MCF 10A (cell line): ENCODE measurements at regions not wholly inside any gene's neighbourhood (a gene's known extent, or its start where the extent isn't known, plus 50 kb on each side); places are given as distances from the start of the nearest gene placed in this dataset.

Experiments
- BruUV-seq: library from RNA; stranded (reverse); fragments of 400-500 nt; replicated peaks from 2 replicates; lab custom pipeline; 2021; lab: Mats Ljungman, UMichigan
- CTCF ChIA-PET: fragments of 300-600 bp; sonication (Branson Sonifier 250); formaldehyde crosslinking; extraction: SDS; loops from one replicate; lab custom pipeline; 2021; ENCODE audit warnings: antibody characterized with exemption, inconsistent platforms; lab: Yijun Ruan, JAX
- POLR2A ChIA-PET: fragments of 300-600, 350-650 bp; sonication (Branson Sonifier 250); formaldehyde crosslinking; extraction: SDS; loops from one replicate; lab custom pipeline; 2020; ENCODE audit warnings: antibody characterized with exemption, inconsistent platforms; lab: Yijun Ruan, JAX
- DNase-seq: peaks from one replicate; pipeline ENCODE4 v3.0.0-alpha.2; 2018; ENCODE audit not compliant: unreplicated experiment
- H3K27ac Mint-ChIP-seq: one replicate; pipeline ENCODE4 v1.8.0; 2022; ENCODE audit warnings: mild to moderate bottlenecking, low read depth, mixed read lengths; ENCODE audit not compliant: unreplicated experiment
- H3K27me3 Mint-ChIP-seq: one replicate; pipeline ENCODE4 v1.8.0; 2022; ENCODE audit warnings: mixed read lengths; ENCODE audit not compliant: insufficient read depth, unreplicated experiment
- H3K36me3 Mint-ChIP-seq: one replicate; pipeline ENCODE4 v1.8.0; 2022; ENCODE audit warnings: mild to moderate bottlenecking, moderate library complexity, mixed read lengths; ENCODE audit not compliant: insufficient read depth, unreplicated experiment
- H3K4me1 Mint-ChIP-seq: one replicate; pipeline ENCODE4 v1.8.0; 2022; ENCODE audit warnings: mixed read lengths; ENCODE audit not compliant: insufficient read depth, unreplicated experiment
- H3K4me3 Mint-ChIP-seq: one replicate; pipeline ENCODE4 v1.8.0; 2022; ENCODE audit warnings: mild to moderate bottlenecking, moderate library complexity, mixed read lengths; ENCODE audit not compliant: unreplicated experiment
- H3K9me3 Mint-ChIP-seq: one replicate; pipeline ENCODE4 v1.8.0; 2022; ENCODE audit warnings: mixed read lengths; ENCODE audit not compliant: unreplicated experiment
- intact Hi-C: fragments of 100-400 bp; cut with micrococcal nuclease; formaldehyde crosslinking; loops from 2 replicates; pipeline ENCODE4 v1.14.1; 2022
- TF ChIP-seq, protein P1 (sequence below): fragments of 200-600 bp; IDR thresholded peaks from one replicate; pipeline ENCODE4 v1.8.0; 2022; ENCODE audit warnings: antibody characterized with exemption, mild to moderate bottlenecking; ENCODE audit not compliant: unreplicated experiment

DNA sequence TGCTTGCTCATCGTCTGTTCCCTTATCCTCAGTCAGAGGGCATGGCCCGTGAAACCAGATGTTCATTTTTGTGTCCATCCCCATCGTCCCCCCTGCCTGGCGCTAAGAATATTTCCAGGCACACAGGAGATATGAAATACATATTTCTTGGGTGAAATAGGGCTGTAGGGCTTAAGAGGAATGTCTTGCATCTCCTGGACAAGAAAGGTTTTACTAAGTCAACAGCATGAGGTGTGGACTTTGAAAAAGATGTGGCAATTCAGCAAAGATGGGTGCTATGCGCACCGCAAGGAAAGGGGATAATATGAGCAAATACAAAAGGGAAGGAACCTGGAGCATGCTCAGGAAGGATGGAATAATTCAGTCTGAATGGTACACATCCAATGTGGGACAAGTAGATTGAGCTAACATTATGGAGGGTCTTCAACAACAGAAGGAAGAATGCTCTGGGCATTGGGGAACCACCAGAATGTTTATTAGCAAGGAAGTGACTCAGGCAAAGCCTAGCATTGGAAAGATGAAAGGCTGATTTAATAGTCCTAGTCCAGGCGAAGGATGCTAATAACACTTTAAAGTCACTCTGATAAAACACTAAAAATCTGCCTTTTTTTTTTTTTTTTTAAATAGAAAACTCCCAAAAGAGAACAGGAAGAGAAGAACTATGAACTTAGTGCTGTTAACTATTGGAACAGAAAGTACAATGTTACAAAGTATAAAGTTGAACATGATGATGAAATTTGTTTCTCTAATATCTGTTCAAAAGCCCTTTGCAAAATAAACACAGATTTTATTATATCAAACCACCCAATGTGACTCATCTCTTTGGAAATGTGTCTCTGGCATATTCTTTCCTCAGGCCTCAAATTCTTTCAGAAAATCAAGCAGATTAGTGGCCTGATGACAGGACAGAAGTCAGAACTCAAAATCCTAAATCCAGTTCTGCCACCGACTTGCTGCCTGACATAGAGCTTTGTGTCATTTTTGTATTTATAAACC, 449.5 kb downstream of the BCAT1 start:
- peak; percentile 64 for DNase-seq
- Mint-ChIP-seq H3K4me3 (peak overlapping the region; percentile 25), H3K36me3 (peaks cover 7% of the 10 kb centered on the region), H3K27me3 (no peaks in the 10 kb centered on the region), H3K4me1 (peaks cover 48% of the 10 kb centered on the region), H3K27ac (peak overlapping the region; percentile 60), H3K9me3 (no peaks in the 10 kb centered on the region)
- ChIA-PET POLR2A (interaction anchor here (0.6 to 1.5 kb wide), 3 partner anchors 17 to 29 kb away, joined by 3 to 4 read pairs (median 3); no protein-coding TSS in a partner anchor), CTCF (interaction anchor here (0.6 kb wide), 1 partner anchor 103 kb away, joined by 4 read pairs; no protein-coding TSS in a partner anchor)
- TF ChIP-seq, protein P1, sequence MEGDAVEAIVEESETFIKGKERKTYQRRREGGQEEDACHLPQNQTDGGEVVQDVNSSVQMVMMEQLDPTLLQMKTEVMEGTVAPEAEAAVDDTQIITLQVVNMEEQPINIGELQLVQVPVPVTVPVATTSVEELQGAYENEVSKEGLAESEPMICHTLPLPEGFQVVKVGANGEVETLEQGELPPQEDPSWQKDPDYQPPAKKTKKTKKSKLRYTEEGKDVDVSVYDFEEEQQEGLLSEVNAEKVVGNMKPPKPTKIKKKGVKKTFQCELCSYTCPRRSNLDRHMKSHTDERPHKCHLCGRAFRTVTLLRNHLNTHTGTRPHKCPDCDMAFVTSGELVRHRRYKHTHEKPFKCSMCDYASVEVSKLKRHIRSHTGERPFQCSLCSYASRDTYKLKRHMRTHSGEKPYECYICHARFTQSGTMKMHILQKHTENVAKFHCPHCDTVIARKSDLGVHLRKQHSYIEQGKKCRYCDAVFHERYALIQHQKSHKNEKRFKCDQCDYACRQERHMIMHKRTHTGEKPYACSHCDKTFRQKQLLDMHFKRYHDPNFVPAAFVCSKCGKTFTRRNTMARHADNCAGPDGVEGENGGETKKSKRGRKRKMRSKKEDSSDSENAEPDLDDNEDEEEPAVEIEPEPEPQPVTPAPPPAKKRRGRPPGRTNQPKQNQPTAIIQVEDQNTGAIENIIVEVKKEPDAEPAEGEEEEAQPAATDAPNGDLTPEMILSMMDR = no peak
- BruUV-seq = no TSS peak
- intact Hi-C loops = no loop called here

DNA sequence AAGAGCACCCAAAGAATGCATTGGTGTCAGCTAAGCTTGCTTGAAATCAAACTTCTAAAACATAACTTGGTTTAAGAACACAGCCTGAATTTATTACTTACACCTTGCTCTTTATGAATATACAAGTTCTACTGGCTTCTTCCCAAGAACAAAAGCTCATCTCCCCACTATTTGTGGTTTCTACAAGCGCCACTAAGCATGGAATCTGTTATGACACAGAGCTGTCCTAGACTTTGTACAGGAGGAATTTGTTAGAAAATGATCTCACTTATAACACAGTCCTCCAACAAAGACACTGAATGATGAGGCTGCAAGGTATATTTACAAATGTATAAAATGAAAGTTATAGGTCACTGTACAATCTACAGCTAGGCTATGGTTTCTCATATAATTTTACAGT, 452.1 kb downstream of the BCAT1 start:
- TF ChIP-seq, protein P1 = no peak
- intact Hi-C loops = no loop called here
- H3K4me3 Mint-ChIP-seq = peak overlapping the region; percentile 43
- peaks cover 7% of the 10 kb centered on the region for H3K36me3 Mint-ChIP-seq
- H3K4me1 Mint-ChIP-seq = peaks cover 48% of the 10 kb centered on the region
- DNase-seq = peak; percentile 43
- no peaks in the 10 kb centered on the region for H3K9me3 Mint-ChIP-seq
- H3K27me3 Mint-ChIP-seq = no peaks in the 10 kb centered on the region
- H3K27ac Mint-ChIP-seq = peak overlapping the region; percentile 65
- BruUV-seq = no TSS peak
- CTCF ChIA-PET = no interaction called here
- POLR2A ChIA-PET = interaction anchor here (0.6 kb wide), 1 partner anchor 28 kb away, joined by 3 read pairs; no protein-coding TSS in a partner anchor

DNA sequence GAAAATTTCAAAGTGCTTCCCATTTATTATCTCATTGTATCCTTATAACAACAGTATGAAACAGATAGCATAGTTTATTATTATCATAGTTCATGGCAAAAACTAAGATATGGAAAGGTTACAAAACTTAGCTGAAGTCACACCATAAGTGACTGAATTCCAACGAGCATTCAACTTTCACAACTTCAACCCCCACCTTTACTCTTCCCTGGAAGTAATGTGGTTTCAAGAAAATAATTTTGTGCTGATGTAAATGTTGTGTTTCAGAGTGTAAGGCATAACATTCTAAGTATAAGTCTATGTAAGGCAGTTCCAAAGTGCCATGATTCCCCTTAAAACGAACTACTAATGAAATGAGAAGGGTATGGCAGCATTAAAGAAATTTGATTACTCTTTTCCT, 454.5 kb downstream of the BCAT1 start:
- no TSS peak for BruUV-seq
- H3K9me3 Mint-ChIP-seq = no peaks in the 10 kb centered on the region
- no peak for DNase-seq
- H3K27ac Mint-ChIP-seq = no peak overlapping the region
- POLR2A ChIA-PET = no interaction called here
- H3K36me3 Mint-ChIP-seq = peaks cover 7% of the 10 kb centered on the region
- CTCF ChIA-PET = interaction anchor here (0.6 to 0.7 kb wide), 3 partner anchors 10 to 646 kb away, joined by 3 to 5 read pairs (median 4); no protein-coding TSS in a partner anchor
- H3K4me3 Mint-ChIP-seq = no peak overlapping the region
- TF ChIP-seq, protein P1 = no peak
- no peaks in the 10 kb centered on the region for H3K27me3 Mint-ChIP-seq
- peaks cover 36% of the 10 kb centered on the region for H3K4me1 Mint-ChIP-seq
- intact Hi-C loops = no loop called here

- Mint-ChIP-seq H3K27ac (no peak overlapping the region), H3K4me1 (peaks cover 25% of the 10 kb centered on the region), H3K4me3 (no peak overlapping the region), H3K9me3 (no peaks in the 10 kb centered on the region), H3K36me3 (no peaks in the 10 kb centered on the region), H3K27me3 (no peaks in the 10 kb centered on the region)
- intact Hi-C loops = no loop called here
- POLR2A ChIA-PET = no interaction called here
- CTCF ChIA-PET = interaction anchor here (0.7 kb wide), 1 partner anchor 325 kb away, joined by 4 read pairs; no protein-coding TSS in a partner anchor
- no TSS peak for BruUV-seq
- TF ChIP-seq, protein P1 = no peak
- no peak for DNase-seq
Observed at GRCh38 chr12:24491968-24492367, 456.9 kb downstream of the BCAT1 start.
